Neural cell (in vitro differentiated cells): ENCODE measurements at regions not wholly inside any gene's neighbourhood (a gene's known extent, or its start where the extent isn't known, plus 50 kb on each side); places are given as distances from the start of the nearest gene placed in this dataset.

ENCODE experiments used
- EP300 ChIP-seq: fragments of 450-650 bp; conservative IDR thresholded peaks from 2 replicates; pipeline ENCODE4 v1.6.1; 2014; ENCODE audit warnings: antibody characterized with exemption, mild to moderate bottlenecking, moderate library complexity; ENCODE audit not compliant: poor library complexity, severe bottlenecking
- EZH2 ChIP-seq: fragments of 200-600, 300-800 bp; shearing (Covaris generic), sonication (generic); IDR thresholded peaks from 2 replicates; pipeline ENCODE4 v1.6.1; 2014; ENCODE audit warnings: antibody characterized with exemption, low read length, borderline replicate concordance, mild to moderate bottlenecking; ENCODE audit not compliant: insufficient read depth, poor library complexity, severe bottlenecking
- MXI1 ChIP-seq: fragments of 450-650 bp; conservative IDR thresholded peaks from 2 replicates; pipeline ENCODE4 v1.6.1; 2014; ENCODE audit warnings: antibody characterized with exemption, mild to moderate bottlenecking; ENCODE audit not compliant: poor library complexity, severe bottlenecking
- POLR2AphosphoS5 ChIP-seq: IDR thresholded peaks from 2 replicates; pipeline ENCODE4 v1.6.1; 2012
- SMC3 ChIP-seq: fragments of 450-650 bp; conservative IDR thresholded peaks from 2 replicates; pipeline ENCODE4 v1.6.1; 2014; ENCODE audit warnings: antibody characterized with exemption, mild to moderate bottlenecking, moderate library complexity; ENCODE audit not compliant: poor library complexity
- TAF1 ChIP-seq: IDR thresholded peaks from 2 replicates; pipeline ENCODE4 v1.6.1; 2012; ENCODE audit warnings: low read depth
- TF ChIP-seq, protein P1 (sequence below): fragments of 450-650 bp; IDR thresholded peaks from 2 replicates; pipeline ENCODE4 v1.5.1; 2014; ENCODE audit warnings: antibody characterized with exemption, mild to moderate bottlenecking, moderate library complexity; ENCODE audit not compliant: poor library complexity, severe bottlenecking
- TF ChIP-seq, protein P2 (sequence below): IDR thresholded peaks from 2 replicates; pipeline ENCODE4 v1.6.1; 2012; ENCODE audit warnings: borderline replicate concordance

DNA sequence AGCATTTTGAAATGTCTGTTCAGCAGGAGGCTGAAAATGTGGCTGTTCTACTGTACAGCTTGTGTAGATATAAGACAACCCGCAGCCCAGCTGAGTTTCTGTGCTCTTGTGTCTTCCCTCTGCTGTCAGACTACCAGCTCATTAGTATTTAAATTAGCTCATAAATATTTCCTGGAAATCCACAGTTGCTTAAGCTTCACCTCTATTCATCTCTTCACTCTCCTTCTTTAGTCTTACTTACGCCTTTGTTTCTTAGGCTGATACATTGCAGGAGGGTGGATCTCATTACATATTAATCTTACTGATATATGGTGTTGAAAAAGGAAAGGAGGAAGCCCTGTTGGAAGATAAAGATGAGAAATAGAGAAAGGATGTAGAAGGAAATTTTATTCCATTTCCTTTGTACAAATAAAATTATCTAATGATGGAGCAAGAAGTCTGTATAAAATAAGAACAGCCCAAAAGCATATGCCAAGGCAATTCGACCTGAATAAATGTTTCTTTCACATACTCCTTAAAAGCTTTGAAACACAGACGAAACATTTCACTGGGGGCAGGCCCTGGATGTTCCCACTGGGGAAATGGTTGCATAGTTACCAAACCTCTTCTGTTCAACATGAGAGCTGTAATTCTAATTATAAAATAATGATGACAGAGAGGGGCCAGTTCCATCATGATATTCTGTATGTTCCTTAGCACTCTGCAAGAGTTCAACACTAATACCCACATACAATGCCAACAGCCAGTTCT is 111.8 kb upstream of the APC start:
- TF ChIP-seq MXI1 (no peak), POLR2AphosphoS5 (peak; percentile 60), EZH2 (no peak), SMC3 (peak; percentile 29), TAF1 (peak; percentile 62), EP300 (no peak)
- TF ChIP-seq, protein P1, sequence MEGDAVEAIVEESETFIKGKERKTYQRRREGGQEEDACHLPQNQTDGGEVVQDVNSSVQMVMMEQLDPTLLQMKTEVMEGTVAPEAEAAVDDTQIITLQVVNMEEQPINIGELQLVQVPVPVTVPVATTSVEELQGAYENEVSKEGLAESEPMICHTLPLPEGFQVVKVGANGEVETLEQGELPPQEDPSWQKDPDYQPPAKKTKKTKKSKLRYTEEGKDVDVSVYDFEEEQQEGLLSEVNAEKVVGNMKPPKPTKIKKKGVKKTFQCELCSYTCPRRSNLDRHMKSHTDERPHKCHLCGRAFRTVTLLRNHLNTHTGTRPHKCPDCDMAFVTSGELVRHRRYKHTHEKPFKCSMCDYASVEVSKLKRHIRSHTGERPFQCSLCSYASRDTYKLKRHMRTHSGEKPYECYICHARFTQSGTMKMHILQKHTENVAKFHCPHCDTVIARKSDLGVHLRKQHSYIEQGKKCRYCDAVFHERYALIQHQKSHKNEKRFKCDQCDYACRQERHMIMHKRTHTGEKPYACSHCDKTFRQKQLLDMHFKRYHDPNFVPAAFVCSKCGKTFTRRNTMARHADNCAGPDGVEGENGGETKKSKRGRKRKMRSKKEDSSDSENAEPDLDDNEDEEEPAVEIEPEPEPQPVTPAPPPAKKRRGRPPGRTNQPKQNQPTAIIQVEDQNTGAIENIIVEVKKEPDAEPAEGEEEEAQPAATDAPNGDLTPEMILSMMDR, result no peak
- TF ChIP-seq, protein P2, sequence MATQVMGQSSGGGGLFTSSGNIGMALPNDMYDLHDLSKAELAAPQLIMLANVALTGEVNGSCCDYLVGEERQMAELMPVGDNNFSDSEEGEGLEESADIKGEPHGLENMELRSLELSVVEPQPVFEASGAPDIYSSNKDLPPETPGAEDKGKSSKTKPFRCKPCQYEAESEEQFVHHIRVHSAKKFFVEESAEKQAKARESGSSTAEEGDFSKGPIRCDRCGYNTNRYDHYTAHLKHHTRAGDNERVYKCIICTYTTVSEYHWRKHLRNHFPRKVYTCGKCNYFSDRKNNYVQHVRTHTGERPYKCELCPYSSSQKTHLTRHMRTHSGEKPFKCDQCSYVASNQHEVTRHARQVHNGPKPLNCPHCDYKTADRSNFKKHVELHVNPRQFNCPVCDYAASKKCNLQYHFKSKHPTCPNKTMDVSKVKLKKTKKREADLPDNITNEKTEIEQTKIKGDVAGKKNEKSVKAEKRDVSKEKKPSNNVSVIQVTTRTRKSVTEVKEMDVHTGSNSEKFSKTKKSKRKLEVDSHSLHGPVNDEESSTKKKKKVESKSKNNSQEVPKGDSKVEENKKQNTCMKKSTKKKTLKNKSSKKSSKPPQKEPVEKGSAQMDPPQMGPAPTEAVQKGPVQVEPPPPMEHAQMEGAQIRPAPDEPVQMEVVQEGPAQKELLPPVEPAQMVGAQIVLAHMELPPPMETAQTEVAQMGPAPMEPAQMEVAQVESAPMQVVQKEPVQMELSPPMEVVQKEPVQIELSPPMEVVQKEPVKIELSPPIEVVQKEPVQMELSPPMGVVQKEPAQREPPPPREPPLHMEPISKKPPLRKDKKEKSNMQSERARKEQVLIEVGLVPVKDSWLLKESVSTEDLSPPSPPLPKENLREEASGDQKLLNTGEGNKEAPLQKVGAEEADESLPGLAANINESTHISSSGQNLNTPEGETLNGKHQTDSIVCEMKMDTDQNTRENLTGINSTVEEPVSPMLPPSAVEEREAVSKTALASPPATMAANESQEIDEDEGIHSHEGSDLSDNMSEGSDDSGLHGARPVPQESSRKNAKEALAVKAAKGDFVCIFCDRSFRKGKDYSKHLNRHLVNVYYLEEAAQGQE, result peak; percentile 47
